SU-DHL-6 (cell line): ENCODE measurements at regions not wholly inside any gene's neighbourhood (a gene's known extent, or its start where the extent isn't known, plus 50 kb on each side); places are given as distances from the start of the nearest gene placed in this dataset.

Source experiments
- EZH2phosphoT487 ChIP-seq: fragments of 200-600 bp; sonication (generic), shearing (Covaris generic); conservative IDR thresholded peaks from 2 replicates; pipeline ENCODE4 v1.6.1; 2018; ENCODE audit warnings: mild to moderate bottlenecking, antibody characterized with exemption, low read length, moderate library complexity, mixed read lengths
- TF ChIP-seq, protein P1 (sequence below): fragments of 200-600 bp; sonication (generic); IDR thresholded peaks from one replicate; pipeline ENCODE4 v1.5.1; 2017; ENCODE audit warnings: antibody characterized with exemption, mild to moderate bottlenecking, low read length, moderate library complexity; ENCODE audit not compliant: insufficient read depth, poor library complexity, severe bottlenecking

DNA sequence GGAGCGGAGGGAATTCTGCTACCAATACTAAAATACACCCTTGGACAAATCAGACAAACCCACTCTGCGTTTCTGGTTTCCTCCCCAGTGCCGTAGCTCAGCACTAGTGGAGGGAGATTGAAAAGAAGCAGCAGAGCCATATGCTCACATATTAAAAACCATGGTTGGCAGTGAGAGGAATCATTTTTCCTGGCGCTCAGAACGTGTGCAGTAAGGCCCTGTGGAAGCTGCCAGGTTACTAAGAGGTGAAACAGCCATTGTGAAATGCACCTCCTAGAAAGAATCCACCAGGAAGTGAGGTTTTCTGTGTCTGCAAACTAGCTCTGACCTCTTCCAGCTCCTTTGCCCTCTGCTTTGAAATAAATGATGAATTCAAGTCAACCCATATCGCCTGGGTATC lies 177.2 kb downstream of the ERCC6L2 start:
- TF ChIP-seq, protein P1, sequence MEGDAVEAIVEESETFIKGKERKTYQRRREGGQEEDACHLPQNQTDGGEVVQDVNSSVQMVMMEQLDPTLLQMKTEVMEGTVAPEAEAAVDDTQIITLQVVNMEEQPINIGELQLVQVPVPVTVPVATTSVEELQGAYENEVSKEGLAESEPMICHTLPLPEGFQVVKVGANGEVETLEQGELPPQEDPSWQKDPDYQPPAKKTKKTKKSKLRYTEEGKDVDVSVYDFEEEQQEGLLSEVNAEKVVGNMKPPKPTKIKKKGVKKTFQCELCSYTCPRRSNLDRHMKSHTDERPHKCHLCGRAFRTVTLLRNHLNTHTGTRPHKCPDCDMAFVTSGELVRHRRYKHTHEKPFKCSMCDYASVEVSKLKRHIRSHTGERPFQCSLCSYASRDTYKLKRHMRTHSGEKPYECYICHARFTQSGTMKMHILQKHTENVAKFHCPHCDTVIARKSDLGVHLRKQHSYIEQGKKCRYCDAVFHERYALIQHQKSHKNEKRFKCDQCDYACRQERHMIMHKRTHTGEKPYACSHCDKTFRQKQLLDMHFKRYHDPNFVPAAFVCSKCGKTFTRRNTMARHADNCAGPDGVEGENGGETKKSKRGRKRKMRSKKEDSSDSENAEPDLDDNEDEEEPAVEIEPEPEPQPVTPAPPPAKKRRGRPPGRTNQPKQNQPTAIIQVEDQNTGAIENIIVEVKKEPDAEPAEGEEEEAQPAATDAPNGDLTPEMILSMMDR, result no peak
- no peak for TF ChIP-seq EZH2phosphoT487
